ENCODE measurements at regions not wholly inside any gene's neighbourhood (a gene's known extent, or its start where the extent isn't known, plus 50 kb on each side); places are given as distances from the start of the nearest gene placed in this dataset. TPM values are rescaled to one million over a fixed set of nuclear protein-coding genes. Genes with fewer than 3 reads are reported as not detected.

Small RNA genes lying in the stretch of these regions (small RNA-seq; reads per million reads assigned to genes)
- gene RF00019 (ENCODE audit: insufficient read depth): not detected

Measured in neuronal stem cell (in vitro differentiated cells).